ENCODE measurements at regions not wholly inside any gene's neighbourhood (a gene's known extent, or its start where the extent isn't known, plus 50 kb on each side); places are given as distances from the start of the nearest gene placed in this dataset.
"Not testable (repeated sequence)": the region's sequence is repeated elsewhere in the genome, so short reads cannot be mapped to it uniquely, and the experiment has no call there.

DNA sequence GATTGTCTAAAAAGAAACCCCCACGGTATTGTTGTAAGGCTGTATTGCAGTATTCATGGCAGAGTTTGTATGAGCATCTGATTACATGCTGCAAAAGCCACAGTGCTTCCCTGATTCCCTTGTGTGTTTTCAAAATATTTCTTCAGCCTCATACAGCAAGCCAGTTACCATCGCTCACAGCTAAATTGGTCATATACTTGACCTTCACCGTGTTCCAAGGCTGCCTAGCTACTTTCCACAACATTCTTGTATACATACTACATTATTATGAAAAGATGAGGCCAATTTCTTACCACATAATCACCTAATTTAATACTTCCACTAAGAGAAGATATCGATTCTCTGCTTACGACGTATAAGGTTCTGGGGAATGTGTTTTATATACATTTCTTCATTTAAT lies 576.3 kb upstream of the CNTNAP5 start:
- Histone ChIP-seq H3K36me3 (ENCODE audit: control insufficient read depth in 2 of 3, insufficient read depth in 3 of 3, low read length in 3 of 3) (no peaks in the 10 kb centered on the region), H3K4me3 (ENCODE audit: low read length in 3 of 3) (no peak overlapping the region), H3K27ac (ENCODE audit: low read depth in 2 of 2, low read length in 2 of 2) (no peak overlapping the region), H3K4me1 (ENCODE audit: control insufficient read depth in 2 of 3, insufficient read depth in 2 of 3, low read depth in 1 of 3, low read length in 3 of 3) (no peaks in the 10 kb centered on the region), H3K9ac (ENCODE audit: low read length in 3 of 3) (no peak overlapping the region), H3K27me3 (ENCODE audit: control insufficient read depth, insufficient read depth, low read length) (no peaks in the 10 kb centered on the region), H3K9me3 (ENCODE audit: control insufficient read depth in 2 of 3, insufficient read depth in 1 of 3, low read length in 3 of 3) (no peaks in the 10 kb centered on the region)
- intact Hi-C loops (cut with DNase I): no loop called here
- no peak for FAIRE-seq
- TF ChIP-seq, protein P1, sequence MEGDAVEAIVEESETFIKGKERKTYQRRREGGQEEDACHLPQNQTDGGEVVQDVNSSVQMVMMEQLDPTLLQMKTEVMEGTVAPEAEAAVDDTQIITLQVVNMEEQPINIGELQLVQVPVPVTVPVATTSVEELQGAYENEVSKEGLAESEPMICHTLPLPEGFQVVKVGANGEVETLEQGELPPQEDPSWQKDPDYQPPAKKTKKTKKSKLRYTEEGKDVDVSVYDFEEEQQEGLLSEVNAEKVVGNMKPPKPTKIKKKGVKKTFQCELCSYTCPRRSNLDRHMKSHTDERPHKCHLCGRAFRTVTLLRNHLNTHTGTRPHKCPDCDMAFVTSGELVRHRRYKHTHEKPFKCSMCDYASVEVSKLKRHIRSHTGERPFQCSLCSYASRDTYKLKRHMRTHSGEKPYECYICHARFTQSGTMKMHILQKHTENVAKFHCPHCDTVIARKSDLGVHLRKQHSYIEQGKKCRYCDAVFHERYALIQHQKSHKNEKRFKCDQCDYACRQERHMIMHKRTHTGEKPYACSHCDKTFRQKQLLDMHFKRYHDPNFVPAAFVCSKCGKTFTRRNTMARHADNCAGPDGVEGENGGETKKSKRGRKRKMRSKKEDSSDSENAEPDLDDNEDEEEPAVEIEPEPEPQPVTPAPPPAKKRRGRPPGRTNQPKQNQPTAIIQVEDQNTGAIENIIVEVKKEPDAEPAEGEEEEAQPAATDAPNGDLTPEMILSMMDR (IDR thresholded peaks at IDR 0.05; ENCODE audit: borderline replicate concordance, extremely low read depth, insufficient read depth): no peak
- no peak for DNase-seq

DNA sequence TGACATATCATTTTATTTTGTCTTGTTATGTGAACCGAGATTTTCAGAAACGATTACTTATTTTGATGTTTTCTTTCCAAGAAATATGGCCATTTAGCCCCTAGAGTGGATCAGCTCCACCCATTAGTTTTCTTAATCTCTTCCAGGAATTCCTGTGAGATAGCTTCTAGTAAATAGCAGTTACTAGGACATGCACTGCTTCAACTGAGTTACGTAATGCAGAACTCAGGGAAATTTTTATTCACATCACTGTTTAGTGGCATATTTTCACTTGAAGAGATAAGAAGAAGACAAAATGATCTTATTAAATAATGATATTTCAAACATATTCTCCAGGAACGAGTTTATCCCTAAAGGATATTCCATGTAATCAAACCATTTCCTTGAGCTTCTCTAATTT lies 573.5 kb upstream of the CNTNAP5 start:
- Histone ChIP-seq H3K36me3 (ENCODE audit: control insufficient read depth in 2 of 3, insufficient read depth in 3 of 3, low read length in 3 of 3) (no peaks in the 10 kb centered on the region), H3K9ac (ENCODE audit: low read length in 3 of 3) (no peak overlapping the region), H3K27ac (ENCODE audit: low read depth in 2 of 2, low read length in 2 of 2) (no peak overlapping the region), H3K4me3 (ENCODE audit: low read length in 3 of 3) (no peak overlapping the region), H3K9me3 (ENCODE audit: control insufficient read depth in 2 of 3, insufficient read depth in 1 of 3, low read length in 3 of 3) (no peaks in the 10 kb centered on the region), H3K27me3 (ENCODE audit: control insufficient read depth, insufficient read depth, low read length) (no peaks in the 10 kb centered on the region), H3K4me1 (ENCODE audit: control insufficient read depth in 2 of 3, insufficient read depth in 2 of 3, low read depth in 1 of 3, low read length in 3 of 3) (no peaks in the 10 kb centered on the region)
- DNase-seq (no peak), FAIRE-seq (no peak)
- TF ChIP-seq, protein P1 (IDR thresholded peaks at IDR 0.05; ENCODE audit: borderline replicate concordance, extremely low read depth, insufficient read depth): no peak
- intact Hi-C loops (cut with DNase I): no loop called here

DNA sequence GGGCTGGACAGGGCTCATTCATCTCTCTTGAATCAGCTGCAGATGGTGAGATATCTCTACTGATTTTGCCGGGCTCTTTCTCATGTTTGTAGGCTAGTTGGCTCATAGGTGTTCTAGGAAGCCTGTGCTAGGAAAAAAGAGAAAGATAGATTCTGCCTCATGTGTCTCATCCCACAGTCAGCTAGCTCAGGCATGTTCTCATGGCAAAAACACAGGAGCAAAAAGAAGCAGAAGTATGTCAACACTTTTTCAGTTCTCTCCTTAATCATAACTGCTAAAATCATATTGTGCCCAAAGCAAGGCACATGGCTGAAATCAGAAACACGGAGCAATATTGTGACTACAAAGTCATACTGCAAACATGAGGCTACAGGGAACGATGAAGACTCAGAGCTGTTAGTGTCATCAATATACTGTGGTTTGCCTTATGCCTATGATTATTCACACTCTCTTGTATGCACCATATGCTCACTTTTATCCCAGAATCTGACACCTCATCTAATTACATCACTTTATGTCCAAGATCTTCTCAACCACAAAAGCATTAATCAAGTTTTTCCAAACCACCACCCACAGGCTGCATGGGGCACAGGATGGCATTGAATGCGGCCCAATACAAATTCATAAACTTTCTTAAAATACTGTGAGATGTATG lies 571.9 kb upstream of the CNTNAP5 start:
- H3K9ac ChIP-seq (ENCODE audit: low read length in 3 of 3): no peak overlapping the region
- no peak overlapping the region for H3K4me3 ChIP-seq (ENCODE audit: low read length in 3 of 3)
- no peaks in the 10 kb centered on the region for H3K4me1 ChIP-seq (ENCODE audit: control insufficient read depth in 2 of 3, insufficient read depth in 2 of 3, low read depth in 1 of 3, low read length in 3 of 3)
- H3K27ac ChIP-seq (ENCODE audit: low read depth in 2 of 2, low read length in 2 of 2): no peak overlapping the region
- H3K36me3 ChIP-seq (ENCODE audit: control insufficient read depth in 2 of 3, insufficient read depth in 3 of 3, low read length in 3 of 3): no peaks in the 10 kb centered on the region
- TF ChIP-seq, protein P1 (IDR thresholded peaks at IDR 0.05; ENCODE audit: borderline replicate concordance, extremely low read depth, insufficient read depth): no peak
- no peaks in the 10 kb centered on the region for H3K9me3 ChIP-seq (ENCODE audit: control insufficient read depth in 2 of 3, insufficient read depth in 1 of 3, low read length in 3 of 3)
- H3K27me3 ChIP-seq (ENCODE audit: control insufficient read depth, insufficient read depth, low read length): no peaks in the 10 kb centered on the region
- FAIRE-seq (no peak), DNase-seq (no peak)
- intact Hi-C loops (cut with DNase I): no loop called here

DNA sequence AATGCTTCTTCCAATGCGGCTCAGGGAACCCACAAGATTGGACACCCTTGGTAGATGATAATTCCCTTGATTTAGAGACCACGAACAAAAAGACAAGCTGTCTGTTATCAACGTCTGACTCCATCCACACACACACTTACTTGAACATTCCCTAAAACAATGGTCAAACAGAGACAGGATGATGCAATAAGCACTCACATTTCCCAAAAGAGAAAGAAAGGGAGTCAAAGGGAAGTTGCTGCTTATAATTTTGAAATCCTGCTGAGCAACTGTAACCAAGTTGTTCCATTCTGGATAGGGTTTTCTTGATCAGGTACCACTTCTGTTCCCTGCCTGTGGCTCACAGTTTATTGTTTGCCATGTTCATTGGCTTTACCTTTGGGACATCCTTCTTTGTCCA lies 571.3 kb upstream of the CNTNAP5 start:
- no peak overlapping the region for H3K9ac ChIP-seq (ENCODE audit: low read length in 3 of 3)
- H3K4me1 ChIP-seq (ENCODE audit: control insufficient read depth in 2 of 3, insufficient read depth in 2 of 3, low read depth in 1 of 3, low read length in 3 of 3): no peaks in the 10 kb centered on the region
- H3K4me3 ChIP-seq (ENCODE audit: low read length in 3 of 3): no peak overlapping the region
- H3K9me3 ChIP-seq (ENCODE audit: control insufficient read depth in 2 of 3, insufficient read depth in 1 of 3, low read length in 3 of 3): no peaks in the 10 kb centered on the region
- H3K27ac ChIP-seq (ENCODE audit: low read depth in 2 of 2, low read length in 2 of 2): no peak overlapping the region
- intact Hi-C loops (cut with DNase I): no loop called here
- no peaks in the 10 kb centered on the region for H3K27me3 ChIP-seq (ENCODE audit: control insufficient read depth, insufficient read depth, low read length)
- TF ChIP-seq, protein P1 (IDR thresholded peaks at IDR 0.05; ENCODE audit: borderline replicate concordance, extremely low read depth, insufficient read depth): no peak
- no peaks in the 10 kb centered on the region for H3K36me3 ChIP-seq (ENCODE audit: control insufficient read depth in 2 of 3, insufficient read depth in 3 of 3, low read length in 3 of 3)
- FAIRE-seq: no peak
- no peak for DNase-seq

DNA sequence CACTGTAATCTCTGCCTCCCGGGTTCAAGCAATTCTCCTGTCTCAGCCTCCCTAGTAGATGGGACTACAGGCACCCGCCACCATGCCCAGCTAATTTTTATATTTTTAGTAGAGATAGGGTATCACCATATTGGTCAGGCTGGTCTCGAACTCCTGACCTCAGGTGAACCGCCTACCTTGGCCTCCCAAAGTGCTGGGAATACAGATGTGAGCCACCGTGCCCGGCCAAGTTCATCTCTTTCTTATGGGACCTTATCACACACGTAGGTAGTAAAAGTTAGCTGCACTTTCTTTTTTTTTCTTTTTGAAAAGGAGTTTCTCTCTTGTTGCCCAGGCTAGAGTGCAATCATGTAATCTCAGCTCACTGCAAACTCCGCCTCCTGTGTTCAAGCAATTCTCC lies 569.9 kb upstream of the CNTNAP5 start:
- H3K27ac ChIP-seq (ENCODE audit: low read depth in 2 of 2, low read length in 2 of 2); H3K27me3 ChIP-seq (ENCODE audit: control insufficient read depth, insufficient read depth, low read length); H3K36me3 ChIP-seq (ENCODE audit: control insufficient read depth in 2 of 3, insufficient read depth in 3 of 3, low read length in 3 of 3); intact Hi-C loops (cut with DNase I); H3K9ac ChIP-seq (ENCODE audit: low read length in 3 of 3); H3K4me1 ChIP-seq (ENCODE audit: control insufficient read depth in 2 of 3, insufficient read depth in 2 of 3, low read depth in 1 of 3, low read length in 3 of 3); H3K9me3 ChIP-seq (ENCODE audit: control insufficient read depth in 2 of 3, insufficient read depth in 1 of 3, low read length in 3 of 3); DNase-seq; H3K4me3 ChIP-seq (ENCODE audit: low read length in 3 of 3); FAIRE-seq: not testable (repeated sequence)
